ENCODE measurements at regions not wholly inside any gene's neighbourhood (a gene's known extent, or its start where the extent isn't known, plus 50 kb on each side); places are given as distances from the start of the nearest gene placed in this dataset.
A peak's percentile ranks its signal among the peaks of the same experiment; 100 is the strongest.

DNA sequence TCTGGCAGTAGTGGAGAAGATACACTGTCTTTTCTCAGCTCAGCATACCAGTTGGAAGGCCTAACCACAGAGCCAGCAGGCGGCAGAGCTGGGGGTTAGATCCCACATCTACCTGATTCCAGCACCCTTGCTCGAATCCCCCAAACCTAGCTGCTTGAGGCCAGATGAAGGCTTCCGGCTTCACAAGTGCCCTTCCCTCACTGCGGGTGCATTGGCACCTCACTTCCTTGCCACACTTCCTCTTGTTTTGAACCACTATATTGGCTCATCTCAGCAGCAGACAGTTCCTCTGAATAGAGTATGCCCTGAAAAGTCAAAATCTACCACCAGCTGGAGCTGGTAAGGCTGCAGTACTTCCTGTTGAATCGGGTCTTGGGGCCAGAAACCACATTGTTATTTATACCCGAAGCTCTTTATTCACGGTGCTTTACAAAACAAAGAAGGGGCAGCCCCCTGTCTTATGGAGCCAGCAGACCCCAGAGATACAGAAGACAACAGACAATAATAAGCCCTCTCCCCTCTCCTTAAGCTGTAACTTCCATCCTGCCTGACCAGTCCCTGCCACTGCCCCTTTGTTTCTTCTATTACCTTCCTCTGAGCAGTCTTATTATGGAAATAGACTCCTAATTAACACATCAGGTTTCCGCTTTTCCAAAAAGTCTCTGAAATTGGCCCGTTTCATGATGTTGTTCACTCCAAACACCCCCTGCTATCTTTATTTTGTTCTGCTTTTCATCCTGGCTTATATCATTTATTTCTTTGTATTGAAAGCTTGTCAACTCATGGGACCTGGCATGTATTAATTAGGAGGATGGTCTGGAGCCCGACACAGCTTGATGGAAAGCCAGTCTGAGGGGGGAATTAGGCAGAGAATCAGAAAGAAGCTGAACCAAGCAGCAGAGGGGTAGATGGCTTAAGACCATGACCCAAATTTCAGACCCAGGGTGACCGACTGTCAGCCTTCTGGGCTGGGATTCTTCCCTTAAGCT is 233.5 kb downstream of the EFCAB11 start:
- Histone ChIP-seq H3K4me1 (no peaks in the 10 kb centered on the region), H3K27ac (no peak overlapping the region), H3K9me3 (no peaks in the 10 kb centered on the region), H3K27me3 (ENCODE audit: insufficient read depth in 3 of 3, low read length in 2 of 3) (no peaks in the 10 kb centered on the region), H3K36me3 (ENCODE audit: insufficient read depth in 1 of 2, low read depth in 1 of 2) (no peaks in the 10 kb centered on the region), H3K4me3 (no peak overlapping the region)
- 63 to 71% (median 64%) methylated on average over 11 of the region's 11 CpGs for WGBS, 3 donors
- TF ChIP-seq, protein P1, sequence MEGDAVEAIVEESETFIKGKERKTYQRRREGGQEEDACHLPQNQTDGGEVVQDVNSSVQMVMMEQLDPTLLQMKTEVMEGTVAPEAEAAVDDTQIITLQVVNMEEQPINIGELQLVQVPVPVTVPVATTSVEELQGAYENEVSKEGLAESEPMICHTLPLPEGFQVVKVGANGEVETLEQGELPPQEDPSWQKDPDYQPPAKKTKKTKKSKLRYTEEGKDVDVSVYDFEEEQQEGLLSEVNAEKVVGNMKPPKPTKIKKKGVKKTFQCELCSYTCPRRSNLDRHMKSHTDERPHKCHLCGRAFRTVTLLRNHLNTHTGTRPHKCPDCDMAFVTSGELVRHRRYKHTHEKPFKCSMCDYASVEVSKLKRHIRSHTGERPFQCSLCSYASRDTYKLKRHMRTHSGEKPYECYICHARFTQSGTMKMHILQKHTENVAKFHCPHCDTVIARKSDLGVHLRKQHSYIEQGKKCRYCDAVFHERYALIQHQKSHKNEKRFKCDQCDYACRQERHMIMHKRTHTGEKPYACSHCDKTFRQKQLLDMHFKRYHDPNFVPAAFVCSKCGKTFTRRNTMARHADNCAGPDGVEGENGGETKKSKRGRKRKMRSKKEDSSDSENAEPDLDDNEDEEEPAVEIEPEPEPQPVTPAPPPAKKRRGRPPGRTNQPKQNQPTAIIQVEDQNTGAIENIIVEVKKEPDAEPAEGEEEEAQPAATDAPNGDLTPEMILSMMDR (IDR thresholded peaks at IDR 0.05), result no peak
- peak in 1 of 2 donors; percentile 54 for DNase-seq
- peak in 2 of 4 donors; percentile 37 to 63 for ATAC-seq
- intact Hi-C loops (cut with DNase I), result no loop called here

DNA sequence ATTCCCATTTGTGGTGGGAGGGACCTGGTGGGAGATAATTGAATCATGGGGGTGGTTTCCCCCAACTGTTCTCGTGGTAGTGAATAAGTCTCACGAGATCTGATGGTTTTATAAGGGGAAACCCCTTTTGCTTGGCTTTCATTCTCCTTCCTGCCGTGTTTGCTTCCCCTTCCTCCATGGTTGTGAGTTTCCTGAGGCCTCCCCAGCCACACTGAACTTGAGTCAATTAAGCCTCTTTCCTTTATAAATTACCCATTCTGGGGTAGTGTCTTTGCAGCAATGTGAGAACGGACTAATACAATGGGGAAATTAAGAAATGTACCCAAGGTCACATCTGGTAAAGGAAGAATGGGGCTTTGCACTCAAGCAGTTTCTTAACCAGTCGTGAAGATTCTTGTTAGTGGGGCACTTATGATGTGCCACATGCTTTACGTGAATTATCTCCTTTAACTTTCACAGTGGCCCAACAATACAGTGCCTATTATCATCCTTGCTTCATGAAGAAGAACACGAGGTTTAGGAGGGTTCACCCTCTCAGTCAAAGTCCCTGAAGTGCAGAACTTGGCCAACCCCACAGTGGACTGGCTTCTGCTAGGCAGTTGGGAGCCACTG is 234.3 kb downstream of the EFCAB11 start:
- Histone ChIP-seq H3K4me3 (no peak overlapping the region), H3K4me1 (no peaks in the 10 kb centered on the region), H3K27me3 (ENCODE audit: insufficient read depth in 3 of 3, low read length in 2 of 3) (no peaks in the 10 kb centered on the region), H3K27ac (no peak overlapping the region), H3K36me3 (ENCODE audit: insufficient read depth in 1 of 2, low read depth in 1 of 2) (no peaks in the 10 kb centered on the region), H3K9me3 (no peaks in the 10 kb centered on the region)
- TF ChIP-seq, protein P1 (IDR thresholded peaks at IDR 0.05), result no peak
- intact Hi-C loops (cut with DNase I), result no loop called here
- WGBS, 3 donors, result 77 to 79% (median 79%) methylated on average over 7 of the region's 7 CpGs
- ATAC-seq, result no peak
- DNase-seq, result no peak

DNA sequence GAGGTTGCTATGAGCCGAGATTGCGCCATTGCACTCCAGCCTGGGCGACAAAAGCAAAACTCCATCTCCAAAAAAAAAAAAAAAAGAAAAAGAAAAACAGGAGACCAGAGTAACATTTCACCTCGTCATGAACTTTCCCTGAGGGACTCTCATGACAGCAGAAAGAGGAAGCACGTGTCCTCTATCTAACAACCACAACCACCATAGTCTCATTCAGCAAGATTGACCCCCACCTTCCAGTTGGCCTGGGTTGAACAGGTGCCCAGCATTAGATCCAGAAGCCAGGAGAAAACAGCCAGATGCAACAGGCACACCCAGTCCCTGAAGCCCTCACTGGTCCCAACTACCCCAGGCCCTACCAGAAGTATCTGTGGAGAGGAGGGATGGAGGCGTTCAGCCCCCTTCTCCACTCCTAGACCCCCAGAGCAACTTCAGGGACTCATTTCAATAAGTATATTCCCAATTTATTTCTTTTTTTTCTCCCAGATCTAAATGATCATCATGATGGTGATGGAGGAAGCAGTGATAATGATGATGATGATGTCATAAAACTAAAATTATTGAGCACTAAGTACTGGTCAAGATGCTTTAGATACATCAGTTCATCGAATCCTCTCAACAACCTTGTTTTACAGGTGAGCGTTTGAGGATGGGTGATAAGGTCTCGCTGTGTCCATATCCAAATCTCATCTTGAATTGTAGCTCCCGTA is 235.0 kb downstream of the EFCAB11 start:
- no peak for DNase-seq
- Histone ChIP-seq H3K4me3 (no peak overlapping the region), H3K27me3 (ENCODE audit: insufficient read depth in 3 of 3, low read length in 2 of 3) (no peaks in the 10 kb centered on the region), H3K27ac (no peak overlapping the region), H3K4me1 (no peaks in the 10 kb centered on the region), H3K9me3 (no peaks in the 10 kb centered on the region), H3K36me3 (ENCODE audit: insufficient read depth in 1 of 2, low read depth in 1 of 2) (no peaks in the 10 kb centered on the region)
- TF ChIP-seq, protein P1 (IDR thresholded peaks at IDR 0.05), result no peak
- 94 to 96% (median 95%) methylated on average over 9 to 10 of the region's 10 CpGs for WGBS, 3 donors
- ATAC-seq, result no peak
- intact Hi-C loops (cut with DNase I), result no loop called here

DNA sequence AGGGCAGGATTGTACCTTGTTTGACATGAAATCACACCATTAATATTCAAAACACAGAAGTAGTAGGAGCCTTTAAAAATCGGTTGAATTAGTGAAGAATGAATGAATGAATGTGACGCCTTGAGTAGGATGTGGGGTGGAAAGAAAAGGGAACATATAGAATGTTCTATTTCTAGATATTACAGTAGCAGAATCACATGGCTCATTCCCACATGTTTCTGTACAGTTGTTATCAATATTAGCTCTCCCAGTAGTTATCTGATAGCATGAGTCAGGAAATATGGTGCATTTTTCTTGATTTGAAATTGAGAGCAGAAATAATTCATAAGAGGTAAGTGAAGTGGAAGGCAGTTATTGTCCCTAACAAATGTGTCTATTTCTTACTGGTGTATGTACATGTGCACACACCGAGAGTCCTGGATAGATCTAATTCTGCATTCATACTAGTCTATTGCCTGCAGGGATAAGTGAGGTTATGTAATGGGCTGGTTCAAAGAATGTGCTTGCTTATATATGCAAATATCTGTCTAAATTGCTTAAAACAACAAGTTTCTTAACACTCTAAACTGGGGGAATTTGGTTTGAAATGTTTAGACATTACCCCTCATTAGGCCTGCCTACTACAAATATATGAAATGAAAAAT is 245.4 kb downstream of the EFCAB11 start:
- Histone ChIP-seq H3K9me3 (no peaks in the 10 kb centered on the region), H3K27me3 (ENCODE audit: insufficient read depth in 3 of 3, low read length in 2 of 3) (no peaks in the 10 kb centered on the region), H3K4me3 (no peak overlapping the region), H3K36me3 (ENCODE audit: insufficient read depth in 1 of 2, low read depth in 1 of 2) (no peaks in the 10 kb centered on the region), H3K4me1 (no peaks in the 10 kb centered on the region), H3K27ac (no peak overlapping the region)
- WGBS, 3 donors, result 90 to 93% (median 91%) methylated on average over 3 of the region's 3 CpGs
- TF ChIP-seq, protein P1 (IDR thresholded peaks at IDR 0.05), result no peak
- intact Hi-C loops (cut with DNase I), result no loop called here
- ATAC-seq, result no peak
- no peak for DNase-seq

Measured in psoas muscle (tissue), 7 donors.